GM20431 (cell line): ENCODE measurements at regions not wholly inside any gene's neighbourhood (a gene's known extent, or its start where the extent isn't known, plus 50 kb on each side); places are given as distances from the start of the nearest gene placed in this dataset.

Experiments used
- in situ Hi-C: fragments of 300-500 bp; cut with MseI, MboI; formaldehyde crosslinking; loops from one replicate; pipeline ENCODE4 v1.15.0; 2020; ENCODE audit warnings: low sequenced_read_pairs; ENCODE audit not compliant: unreplicated experiment

DNA sequence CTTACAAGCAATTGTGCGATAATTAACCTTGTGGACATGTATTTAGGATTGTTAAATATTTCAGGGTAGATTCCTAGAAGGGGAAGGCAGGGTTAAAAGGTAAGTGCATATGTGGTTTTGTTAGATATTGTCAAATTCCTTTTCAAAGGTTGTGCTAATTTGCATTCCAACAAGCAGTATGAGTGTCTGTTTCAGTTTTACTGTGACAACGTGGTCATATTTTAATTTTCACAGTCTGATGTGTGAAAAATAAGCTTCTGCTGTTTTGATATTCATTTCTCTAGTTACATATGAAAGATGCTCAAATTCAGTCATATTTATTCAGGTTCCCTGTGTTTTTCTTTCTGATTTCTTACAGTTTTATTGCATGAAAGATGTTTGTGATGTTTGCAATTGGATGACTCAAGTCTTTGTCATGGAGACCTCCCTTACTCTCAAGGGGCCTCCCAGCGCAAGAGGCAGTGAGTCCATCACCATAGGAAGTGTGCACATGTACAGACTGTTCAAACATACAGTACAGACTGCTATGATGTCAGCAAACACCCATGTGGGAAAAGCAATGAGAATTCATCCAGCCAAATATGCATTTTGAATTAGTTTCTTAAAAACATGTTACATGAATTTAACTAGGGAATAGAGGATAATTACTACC is 310.8 kb downstream of the GALR1 start:
- in situ Hi-C loops, result no loop called here

DNA sequence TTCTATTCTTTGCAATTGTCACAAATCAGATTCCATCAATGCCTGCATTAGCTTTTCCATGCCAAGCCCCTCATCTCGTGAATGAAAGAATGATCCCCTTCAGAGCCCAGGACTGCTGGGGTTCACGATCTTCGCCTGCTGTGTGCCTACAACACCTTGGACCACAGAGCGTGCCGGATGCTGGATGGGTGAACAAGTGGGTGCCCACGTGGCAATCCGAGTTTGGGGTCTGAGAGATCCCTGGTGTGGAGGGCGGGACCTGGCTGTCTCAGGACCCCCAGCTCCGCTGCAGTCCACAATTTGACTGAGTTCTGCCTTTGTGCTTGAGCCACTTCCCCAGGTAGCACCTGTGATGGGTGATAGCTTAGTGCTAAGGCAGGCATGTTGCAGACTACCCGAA is 317.0 kb downstream of the GALR1 start:
- in situ Hi-C loops, result no loop called here

DNA sequence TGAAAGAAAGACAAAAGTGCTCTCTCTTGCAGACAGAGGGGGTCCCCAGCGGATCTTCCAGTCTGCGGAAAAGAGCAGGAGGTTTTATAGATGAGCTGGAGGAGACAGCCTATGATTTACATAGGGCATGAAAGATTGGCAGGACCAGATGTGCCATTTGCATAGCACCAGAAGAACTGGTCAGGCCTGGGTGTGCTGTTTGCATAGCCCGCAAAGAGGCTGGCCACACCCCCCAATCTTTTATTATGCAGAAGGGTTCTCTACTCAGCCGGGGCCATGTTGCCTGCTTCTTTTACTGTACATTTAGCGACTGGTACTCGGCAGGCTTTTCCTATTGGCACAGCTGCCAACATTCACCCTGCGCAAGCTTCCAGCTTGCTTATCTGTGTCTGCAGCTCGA is 317.6 kb downstream of the GALR1 start:
- in situ Hi-C loops, result no loop called here

DNA sequence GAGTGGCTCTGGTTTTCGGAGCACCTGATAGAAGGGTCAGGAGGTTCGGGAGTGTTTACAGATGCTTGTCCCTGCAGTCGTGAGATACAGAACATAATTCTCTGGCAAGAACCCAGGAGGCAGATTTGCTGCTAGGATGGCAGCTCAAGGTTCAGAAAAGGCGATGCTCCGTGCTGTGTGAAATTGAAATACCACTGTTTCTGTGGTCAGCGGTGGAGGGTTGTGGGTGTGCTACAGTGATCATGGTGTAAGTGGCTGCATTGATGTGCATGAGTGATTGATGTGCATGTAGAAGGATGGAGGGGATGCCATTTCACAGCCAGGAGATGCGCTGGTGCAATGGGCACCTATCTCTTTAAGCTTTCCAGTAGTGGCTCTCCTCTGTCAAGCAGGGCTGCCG is 322.1 kb downstream of the GALR1 start:
- in situ Hi-C loops, result no loop called here

DNA sequence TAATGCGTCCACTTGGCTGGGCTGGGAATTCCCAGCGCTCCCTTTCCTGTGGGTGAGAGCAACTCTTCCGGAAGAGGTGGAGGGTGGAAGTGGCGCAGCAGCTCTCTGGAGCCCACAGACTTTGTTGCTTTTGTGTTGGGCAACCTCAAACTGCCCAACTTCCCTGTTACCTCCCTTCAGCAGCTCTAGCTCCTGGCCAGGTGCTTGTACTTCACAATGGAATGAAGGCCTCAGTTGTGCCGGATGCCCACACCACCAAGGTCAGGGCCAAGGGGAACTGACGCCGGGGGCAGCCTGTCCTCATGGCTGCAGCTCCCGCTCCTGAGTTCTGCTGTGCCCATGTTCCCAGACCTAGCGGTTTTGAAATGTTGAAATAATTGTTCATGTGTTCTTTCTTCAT is 322.9 kb downstream of the GALR1 start:
- in situ Hi-C loops, result no loop called here

DNA sequence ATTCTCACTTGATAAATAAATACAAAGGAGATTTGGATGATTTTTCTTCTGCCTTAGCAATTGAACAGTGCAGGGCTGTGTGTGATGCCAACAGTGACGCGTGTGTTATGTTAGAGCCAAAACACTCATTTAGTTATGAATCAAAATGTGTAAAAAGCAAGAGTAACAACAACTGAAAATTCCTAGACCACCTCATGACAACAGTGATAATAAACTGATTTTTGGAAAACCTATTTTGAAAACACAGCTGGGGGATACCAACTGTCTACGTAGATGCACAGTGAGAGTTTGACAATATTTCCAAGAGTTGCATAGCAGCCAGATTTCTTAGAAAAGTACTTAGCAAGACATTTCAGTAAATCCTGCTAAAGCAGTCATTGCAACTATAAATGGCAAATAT is 323.9 kb downstream of the GALR1 start:
- in situ Hi-C loops, result no loop called here

DNA sequence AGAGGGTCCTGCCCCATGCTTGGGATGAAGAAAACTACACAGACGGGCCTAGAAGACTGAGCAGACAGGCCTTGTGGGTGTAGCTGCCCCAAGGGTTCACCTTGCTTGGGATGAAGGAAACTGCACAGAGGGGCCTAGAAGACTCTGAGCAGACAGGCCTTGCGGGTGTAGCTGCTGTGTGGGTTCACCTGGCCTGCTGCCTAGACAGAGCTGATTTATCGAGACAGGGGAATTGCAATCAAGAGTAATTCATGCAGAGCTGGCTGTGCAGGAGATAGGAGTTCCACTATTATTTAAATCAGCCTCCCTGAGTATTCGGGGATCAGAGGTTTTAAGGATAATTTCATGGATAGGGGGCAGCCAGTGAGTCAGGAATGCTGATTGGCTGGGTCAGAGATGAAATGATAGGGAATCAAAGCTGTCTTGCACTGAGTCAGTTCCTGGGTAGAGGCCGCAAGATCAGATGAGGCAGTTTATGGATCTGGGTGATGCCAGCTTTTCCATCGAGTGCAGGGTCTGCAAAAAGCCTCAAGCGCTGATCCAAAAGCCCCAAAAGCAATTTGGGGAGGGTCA is 341.4 kb downstream of the GALR1 start:
- in situ Hi-C loops, result no loop called here

DNA sequence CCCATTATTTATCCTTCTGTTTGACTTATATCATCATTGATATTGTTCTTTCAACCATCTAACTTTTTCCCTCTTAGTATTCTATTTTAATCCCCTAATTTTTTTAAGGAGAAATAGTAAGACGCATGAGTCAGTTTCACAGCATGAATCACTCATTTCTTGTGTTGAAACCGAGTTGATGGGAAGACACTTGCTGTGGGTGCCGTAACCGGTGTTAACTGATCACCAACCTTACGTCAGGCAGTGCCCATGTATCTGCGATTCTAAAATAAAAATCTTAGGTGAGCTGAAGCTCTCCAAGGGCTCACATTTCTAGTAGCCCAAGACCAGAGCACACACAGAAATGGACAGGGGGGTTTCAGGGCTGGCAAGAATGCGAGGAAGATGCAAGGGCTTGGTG is 348.1 kb downstream of the GALR1 start:
- in situ Hi-C loops, result no loop called here

DNA sequence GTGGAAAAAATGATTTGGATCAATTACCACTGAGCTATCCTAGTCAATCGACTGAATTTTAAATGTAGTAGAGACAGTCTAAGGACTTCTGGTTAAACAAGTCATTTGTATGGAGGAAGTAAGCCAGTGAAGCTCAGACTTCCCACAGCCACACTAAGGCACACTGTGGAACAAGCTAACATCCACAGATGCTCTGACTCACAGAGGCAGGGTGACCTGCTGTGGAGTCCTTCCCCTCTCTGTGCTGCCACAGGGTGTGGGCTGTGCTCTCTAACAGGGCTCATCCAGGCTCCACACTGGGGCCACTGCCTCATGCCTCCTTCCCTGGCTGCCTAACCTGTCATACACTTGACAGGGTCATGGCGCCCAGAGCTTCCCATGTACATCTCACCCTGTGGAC is 351.0 kb downstream of the GALR1 start:
- in situ Hi-C loops, result no loop called here

DNA sequence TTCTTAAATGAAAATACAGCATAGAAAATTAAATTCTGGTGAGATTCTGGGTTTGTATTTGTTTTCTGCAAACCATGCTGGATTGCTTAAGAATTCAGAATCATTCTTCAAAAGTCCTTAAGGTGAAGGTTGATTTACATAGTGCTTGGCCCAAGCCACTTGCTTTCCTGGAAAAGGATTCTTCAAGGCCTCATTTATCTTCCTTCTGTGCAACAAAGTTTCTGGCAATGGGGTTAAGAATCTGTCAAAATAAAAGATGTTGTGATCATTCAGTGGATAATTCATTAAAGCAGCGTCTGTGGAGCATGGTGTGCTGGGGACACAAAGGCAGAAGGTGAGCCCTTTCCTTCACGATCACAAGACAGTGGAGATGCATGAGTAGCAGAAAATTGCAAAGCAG is 351.9 kb downstream of the GALR1 start:
- in situ Hi-C loops, result no loop called here

DNA sequence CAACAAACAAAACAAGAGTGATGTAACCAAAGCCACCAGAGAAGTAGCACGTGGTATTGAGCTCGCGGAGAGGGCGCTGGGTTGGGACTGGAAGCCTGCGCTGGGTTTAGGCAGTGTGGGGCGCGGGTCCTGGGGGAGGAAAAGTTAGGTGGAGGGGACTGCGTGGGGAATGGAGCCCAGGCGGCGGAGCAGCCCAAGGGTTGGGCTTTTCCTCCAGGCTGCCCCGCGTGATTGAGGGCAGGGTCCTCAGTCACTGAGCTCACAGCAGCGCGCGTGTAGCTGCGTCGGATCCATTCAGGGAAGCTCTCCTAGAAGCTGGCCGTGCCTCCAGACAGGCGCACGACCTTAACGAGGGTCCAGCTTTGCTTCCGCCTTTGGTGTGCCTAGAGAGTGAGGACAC is 357.4 kb downstream of the GALR1 start:
- in situ Hi-C loops, result no loop called here

DNA sequence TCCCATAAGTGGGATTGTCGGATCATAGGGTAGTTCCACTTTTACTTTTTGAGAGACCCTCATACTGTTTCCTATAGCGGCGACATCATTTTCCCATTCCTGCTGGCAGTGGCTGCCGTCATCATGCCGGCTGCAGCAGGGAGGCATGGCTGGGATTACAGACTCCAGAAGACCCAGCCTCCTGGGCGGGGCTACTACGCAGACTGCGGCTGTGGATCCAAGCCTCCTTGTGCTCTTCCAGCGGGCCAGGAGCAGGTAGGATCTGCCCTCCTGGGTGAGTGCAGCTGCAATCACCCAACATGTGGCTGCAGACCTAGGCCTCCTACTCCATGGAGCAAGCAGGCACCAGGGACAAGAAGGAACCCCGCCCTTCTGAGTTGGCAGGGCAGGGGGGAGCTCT is 359.2 kb downstream of the GALR1 start:
- in situ Hi-C loops, result no loop called here

DNA sequence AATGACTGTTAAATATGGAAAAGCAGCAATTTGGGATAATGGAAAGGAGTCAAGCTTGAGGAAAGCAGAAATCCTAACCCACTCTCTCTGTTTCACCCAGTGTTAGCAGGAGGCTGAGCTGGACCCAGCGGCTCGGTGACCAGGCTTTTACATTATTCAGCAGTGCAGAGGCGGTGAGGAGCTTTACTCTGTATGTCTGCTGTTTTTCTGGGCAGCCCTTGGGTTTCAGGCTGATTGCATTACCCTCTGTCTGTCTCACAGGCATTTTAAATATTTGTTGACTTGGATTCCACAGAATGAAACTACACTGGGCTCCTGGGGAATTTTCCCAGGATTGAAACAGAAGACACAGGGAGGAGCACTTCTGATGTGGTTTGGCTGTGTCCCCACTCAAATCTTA is 368.0 kb downstream of the GALR1 start:
- in situ Hi-C loops, result no loop called here

DNA sequence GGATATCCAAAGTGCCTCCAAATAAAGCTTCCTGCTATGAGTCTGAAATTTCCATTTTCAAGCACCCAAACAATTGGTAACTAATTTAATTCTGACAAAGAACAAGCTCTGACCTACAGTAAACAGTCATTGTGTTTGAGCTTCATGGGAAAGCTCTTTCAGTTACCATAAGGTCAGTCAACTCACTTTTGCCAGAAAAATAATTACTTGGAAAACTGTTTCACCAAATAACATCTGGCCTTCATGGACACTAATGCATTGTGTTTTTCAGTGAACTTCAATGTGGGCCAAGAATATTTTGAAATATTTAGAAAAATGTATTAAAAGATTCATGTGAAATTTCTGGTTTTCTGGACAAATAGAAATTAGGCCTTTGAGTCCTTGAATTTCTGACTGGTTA is 369.9 kb downstream of the GALR1 start:
- in situ Hi-C loops, result no loop called here

DNA sequence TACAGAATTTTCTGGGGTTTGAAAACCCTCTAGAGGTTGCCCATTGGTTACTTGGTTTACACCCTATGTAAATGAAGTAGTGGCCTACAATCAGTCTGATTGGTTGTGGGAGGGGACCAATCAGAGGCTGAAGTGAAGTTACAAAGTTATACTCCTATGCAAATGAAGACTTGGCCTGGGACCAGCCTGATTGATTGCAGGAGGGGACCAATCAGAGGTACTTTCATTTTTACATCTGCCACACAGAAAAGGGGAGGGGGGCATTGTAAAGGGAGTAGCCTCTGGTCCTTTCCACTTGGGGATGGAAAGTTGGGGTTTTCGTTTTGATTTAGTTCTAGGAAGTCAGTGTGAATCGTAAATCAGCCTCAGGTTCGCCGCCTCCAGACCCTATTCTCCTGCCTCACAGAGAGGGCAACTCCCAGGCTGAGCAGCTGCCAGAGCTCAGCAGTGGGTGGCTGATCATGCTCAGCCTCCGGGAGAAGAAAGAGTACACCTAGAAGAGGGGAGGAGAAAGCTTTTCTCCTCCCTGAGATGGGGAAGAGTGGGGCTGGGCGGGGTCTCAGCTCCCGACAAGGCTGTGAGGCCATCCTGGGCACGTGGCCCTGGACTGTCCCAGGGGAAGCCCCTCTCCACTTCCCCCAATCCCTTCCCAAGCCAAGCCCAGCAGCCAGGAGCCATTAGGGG is 372.5 kb downstream of the GALR1 start:
- in situ Hi-C loops, result no loop called here

DNA sequence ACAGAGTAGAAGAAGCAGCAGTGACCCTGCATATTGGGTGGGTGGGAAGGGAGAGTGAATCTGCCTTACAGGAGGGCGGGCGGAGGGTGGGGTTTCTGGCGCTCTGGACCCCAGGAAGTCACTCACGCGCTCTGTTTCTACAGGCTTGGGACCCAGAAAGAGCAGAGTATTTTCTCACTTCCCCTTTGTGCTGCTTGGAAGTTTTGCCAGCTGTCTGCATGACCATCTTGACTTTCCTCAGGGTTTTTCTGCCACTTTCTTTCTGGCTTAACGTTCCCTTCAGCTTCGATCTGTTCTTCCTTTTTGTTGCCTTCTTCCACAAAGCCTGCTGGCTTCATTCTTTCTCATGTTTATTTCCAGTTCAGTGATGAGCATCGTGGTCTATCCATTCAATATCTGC is 383.1 kb downstream of the GALR1 start:
- in situ Hi-C loops, result loop anchor here (25.0 kb wide), 1 partner anchor 620 kb away; no protein-coding TSS in a partner anchor

DNA sequence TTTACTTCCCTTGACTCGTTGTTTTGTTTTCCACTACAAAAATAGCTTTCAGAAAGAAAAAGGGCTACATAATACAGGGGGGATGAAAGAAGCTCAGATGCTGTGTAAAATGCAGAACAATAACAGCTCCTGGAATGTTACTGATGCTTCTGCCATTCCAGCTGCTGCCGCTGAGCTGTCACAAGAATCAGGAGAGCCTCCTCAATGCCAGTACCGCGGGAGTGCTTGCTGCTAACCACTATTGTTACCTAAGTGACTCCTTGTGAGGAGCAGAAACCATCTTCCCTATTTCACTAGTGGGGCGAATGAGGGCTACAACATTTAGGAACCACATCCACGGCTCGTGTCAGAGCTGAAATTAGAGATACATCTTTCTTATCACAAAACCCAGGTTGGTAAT is 384.8 kb downstream of the GALR1 start:
- in situ Hi-C loops, result loop anchor here (25.0 kb wide), 1 partner anchor 622 kb away; no protein-coding TSS in a partner anchor

DNA sequence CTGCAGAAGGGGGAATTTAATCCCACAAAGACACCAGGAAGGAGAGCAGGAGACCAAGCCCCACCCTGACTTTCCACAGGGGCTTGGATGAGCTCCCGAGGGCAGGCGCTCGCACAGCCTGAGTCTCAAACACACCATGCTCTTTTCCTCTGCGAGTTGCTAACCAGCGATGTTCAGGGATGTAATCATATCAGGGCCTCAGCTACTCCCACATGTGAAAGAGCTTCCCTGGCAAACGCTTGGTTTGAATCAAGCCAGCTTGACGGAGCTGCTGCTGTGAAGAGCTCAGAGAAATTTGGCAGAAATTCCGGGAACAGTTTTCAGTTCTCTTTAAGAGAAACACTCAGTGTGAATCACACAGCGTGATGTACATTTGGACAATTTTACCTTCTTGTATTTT is 385.8 kb downstream of the GALR1 start:
- in situ Hi-C loops, result loop anchor here (25.0 kb wide), 1 partner anchor 623 kb away; no protein-coding TSS in a partner anchor

DNA sequence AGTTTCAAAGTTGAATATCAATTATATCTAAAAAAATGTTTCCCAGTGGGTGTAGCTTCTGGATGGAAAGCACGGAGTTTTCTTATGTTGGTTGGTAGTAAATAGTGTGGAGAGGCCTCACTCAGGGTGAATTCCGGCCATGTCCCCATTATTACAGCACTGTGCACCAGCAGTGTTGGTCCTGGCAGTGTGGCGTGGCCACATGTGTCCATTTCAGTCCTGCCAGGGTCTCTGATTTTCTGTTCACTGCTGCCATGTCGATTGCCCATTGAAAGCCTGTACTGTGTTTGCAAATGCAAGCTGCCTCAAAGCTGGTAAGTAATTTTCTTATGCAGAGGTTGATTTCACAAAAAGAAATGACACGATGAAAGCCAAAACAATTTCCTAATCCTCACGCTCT is 386.2 kb downstream of the GALR1 start:
- in situ Hi-C loops, result loop anchor here (25.0 kb wide), 1 partner anchor 624 kb away; no protein-coding TSS in a partner anchor

DNA sequence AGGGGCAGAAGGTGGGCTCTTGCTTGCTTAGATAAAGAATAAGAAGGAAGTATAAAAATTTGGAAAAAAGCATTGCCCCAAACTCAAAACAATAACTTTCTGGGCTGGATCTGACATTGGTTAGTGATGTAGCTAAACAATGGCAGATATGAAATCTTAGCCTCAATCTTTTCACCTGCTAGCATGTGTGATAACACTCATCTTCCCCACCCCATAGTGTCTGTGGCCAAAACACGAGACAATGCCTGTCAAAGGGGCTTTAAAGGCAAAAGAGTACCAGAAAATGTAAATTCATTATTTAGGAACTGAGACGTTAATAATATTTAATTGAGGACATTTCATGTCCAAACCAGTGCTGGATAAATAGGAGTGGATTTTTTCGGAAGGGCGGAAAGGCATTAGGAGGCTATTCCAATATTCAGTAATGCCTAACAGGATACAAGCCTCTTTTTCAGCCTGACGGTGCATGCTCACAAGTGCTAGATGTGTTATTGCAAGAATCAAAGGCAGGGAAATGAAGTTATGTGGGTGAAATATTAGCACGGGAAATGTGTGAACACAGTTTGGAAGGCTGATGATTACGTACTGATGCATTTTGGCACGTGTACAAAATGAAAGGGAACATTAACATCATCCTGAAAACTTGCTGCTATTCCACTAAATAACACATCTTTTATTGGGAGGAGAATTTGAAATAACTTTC is 395.7 kb downstream of the GALR1 start:
- in situ Hi-C loops, result loop anchor here (25.0 kb wide), 1 partner anchor 633 kb away; no protein-coding TSS in a partner anchor

DNA sequence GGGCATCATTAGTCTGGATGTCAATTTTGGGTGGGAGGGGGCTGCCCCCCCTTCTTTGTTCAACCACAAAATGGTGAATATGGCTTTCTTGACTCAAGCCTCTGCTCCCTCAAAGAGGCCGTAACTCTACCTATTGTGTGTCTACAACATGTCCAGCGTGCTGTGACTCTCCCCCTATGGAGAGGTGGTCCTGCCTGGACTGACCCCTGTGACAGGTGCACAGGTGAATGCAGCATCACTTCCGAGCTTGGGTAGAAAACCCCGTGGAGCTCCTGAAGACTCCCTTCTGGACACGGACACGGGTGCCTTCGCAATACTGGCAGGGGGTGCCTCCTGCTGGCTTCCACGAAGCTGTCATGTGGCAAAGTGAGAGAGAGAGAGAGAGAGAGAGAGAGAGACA is 397.8 kb downstream of the GALR1 start:
- in situ Hi-C loops, result loop anchor here (25.0 kb wide), 1 partner anchor 635 kb away; no protein-coding TSS in a partner anchor
